Uterus (tissue), 3 donors: ENCODE measurements at regions not wholly inside any gene's neighbourhood (a gene's known extent, or its start where the extent isn't known, plus 50 kb on each side); places are given as distances from the start of the nearest gene placed in this dataset.

Experiments
- DNase-seq, 2 donors: peaks; one replicate each; pipeline ENCODE4 v3.0.0-alpha.2; 2019 to 2020
- H3K27ac ChIP-seq, 2 donors: fragments of 200-600 bp; sonication (generic); 1 replicate in 1 of 2; 2 replicates in 1 of 2; pipeline ENCODE4 v1.5.1; 2016 to 2018
- H3K27me3 ChIP-seq, 2 donors: fragments of 200-600 bp; sonication (generic); one replicate each; pipeline ENCODE4 v1.5.1; 2018 to 2019; ENCODE audit warnings: control low read depth in 1 of 2
- H3K36me3 ChIP-seq, 2 donors: fragments of 200-600 bp; sonication (generic); one replicate each; pipeline ENCODE4 v1.5.1; 2019; ENCODE audit warnings: control low read depth in 1 of 2
- H3K4me1 ChIP-seq, 2 donors: fragments of 200-600 bp; sonication (generic); one replicate each; pipeline ENCODE4 v1.5.1; 2018 to 2019; ENCODE audit warnings: control low read depth in 1 of 2
- H3K4me3 ChIP-seq, 2 donors: fragments of 200-600 bp; sonication (generic); 1 replicate in 1 of 2; 2 replicates in 1 of 2; pipeline ENCODE4 v1.5.1; 2018 to 2019; ENCODE audit warnings: mild to moderate bottlenecking in 1 of 2
- H3K9me3 ChIP-seq, 2 donors: fragments of 200-600 bp; sonication (generic); one replicate each; pipeline ENCODE4 v1.5.1; 2019; ENCODE audit warnings: control low read depth in 1 of 2
- POLR2A ChIP-seq, 2 donors: fragments of 450-650 bp; IDR thresholded peaks; one replicate each; pipeline ENCODE4 v1.6.1; 2016; ENCODE audit warnings: antibody characterized with exemption in 2 of 2, mild to moderate bottlenecking in 1 of 2, moderate library complexity in 1 of 2
- intact Hi-C: fragments of 100-400 bp; cut with DNase I; formaldehyde crosslinking; loops from one replicate; pipeline ENCODE4 v1.15.1; 2023; ENCODE audit warnings: low total_unique reads
- TF ChIP-seq, protein P1 (sequence below), 4 experiments: fragments of 200-600 bp in 2 of 4; fragments of 450-650 bp in 2 of 4; sonication (generic) in 2 of 4; IDR thresholded peaks; one replicate each; pipeline ENCODE4 v1.5.1; 2016 to 2019; ENCODE audit warnings: antibody characterized with exemption in 4 of 4, mild to moderate bottlenecking in 2 of 4, moderate library complexity in 1 of 4
- donor health status: DM: yes; HTN: yes; CAD: no.

DNA sequence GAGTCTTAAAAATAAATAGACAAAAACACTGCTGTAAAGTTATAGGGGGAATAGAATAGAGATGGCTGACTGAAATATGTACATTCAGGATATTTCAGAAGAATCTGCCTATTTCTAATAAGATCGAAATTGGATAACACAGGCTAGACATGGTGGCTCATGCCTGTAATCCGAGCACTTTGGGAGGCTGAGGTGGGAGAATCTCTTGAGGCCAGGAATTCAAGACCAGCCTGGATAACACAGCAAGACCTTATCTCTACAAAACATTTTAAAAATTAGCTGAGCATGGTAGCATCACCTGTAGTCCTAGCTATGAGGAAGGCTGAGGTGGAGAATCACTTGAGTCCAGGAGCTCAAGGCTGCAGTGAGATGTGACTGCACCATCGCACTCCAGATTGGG lies 146.6 kb upstream of the CCDC150 start:
- DNase-seq, result no peak
- H3K4me3 ChIP-seq, result no peak overlapping the region
- H3K27ac ChIP-seq, result no peak overlapping the region
- H3K36me3 ChIP-seq, result no peaks in the 10 kb centered on the region
- no peaks in the 10 kb centered on the region for H3K9me3 ChIP-seq
- no peaks in the 10 kb centered on the region for H3K4me1 ChIP-seq
- TF ChIP-seq, protein P1, sequence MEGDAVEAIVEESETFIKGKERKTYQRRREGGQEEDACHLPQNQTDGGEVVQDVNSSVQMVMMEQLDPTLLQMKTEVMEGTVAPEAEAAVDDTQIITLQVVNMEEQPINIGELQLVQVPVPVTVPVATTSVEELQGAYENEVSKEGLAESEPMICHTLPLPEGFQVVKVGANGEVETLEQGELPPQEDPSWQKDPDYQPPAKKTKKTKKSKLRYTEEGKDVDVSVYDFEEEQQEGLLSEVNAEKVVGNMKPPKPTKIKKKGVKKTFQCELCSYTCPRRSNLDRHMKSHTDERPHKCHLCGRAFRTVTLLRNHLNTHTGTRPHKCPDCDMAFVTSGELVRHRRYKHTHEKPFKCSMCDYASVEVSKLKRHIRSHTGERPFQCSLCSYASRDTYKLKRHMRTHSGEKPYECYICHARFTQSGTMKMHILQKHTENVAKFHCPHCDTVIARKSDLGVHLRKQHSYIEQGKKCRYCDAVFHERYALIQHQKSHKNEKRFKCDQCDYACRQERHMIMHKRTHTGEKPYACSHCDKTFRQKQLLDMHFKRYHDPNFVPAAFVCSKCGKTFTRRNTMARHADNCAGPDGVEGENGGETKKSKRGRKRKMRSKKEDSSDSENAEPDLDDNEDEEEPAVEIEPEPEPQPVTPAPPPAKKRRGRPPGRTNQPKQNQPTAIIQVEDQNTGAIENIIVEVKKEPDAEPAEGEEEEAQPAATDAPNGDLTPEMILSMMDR (IDR thresholded peaks at IDR 0.05), result no peak
- TF ChIP-seq POLR2A (IDR thresholded peaks at IDR 0.05), result no peak
- intact Hi-C loops, result no loop called here
- H3K27me3 ChIP-seq, result no peaks in the 10 kb centered on the region

DNA sequence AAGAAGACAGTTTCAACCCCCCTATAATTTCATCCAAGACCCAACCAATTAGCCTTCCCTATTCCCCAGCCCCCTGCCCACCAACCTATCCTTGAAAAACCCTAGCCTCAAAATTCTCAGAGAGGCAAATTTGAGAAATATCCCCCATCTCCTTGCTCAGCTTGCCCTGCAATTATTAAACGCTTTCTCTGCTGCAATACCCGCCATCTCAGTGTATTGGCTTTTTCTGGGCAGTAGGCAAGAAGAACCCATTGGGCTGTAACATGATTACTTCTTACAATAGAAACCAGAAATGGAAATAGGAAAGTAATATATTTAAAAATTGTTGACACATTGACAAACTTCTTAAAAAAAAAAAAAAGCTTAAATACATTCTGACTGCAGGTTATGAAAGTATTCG lies 140.6 kb upstream of the CCDC150 start:
- Histone ChIP-seq H3K9me3 (peaks cover 0 to 4% of the 10 kb centered on the region in 2 donors), H3K36me3 (no peaks in the 10 kb centered on the region)

DNA sequence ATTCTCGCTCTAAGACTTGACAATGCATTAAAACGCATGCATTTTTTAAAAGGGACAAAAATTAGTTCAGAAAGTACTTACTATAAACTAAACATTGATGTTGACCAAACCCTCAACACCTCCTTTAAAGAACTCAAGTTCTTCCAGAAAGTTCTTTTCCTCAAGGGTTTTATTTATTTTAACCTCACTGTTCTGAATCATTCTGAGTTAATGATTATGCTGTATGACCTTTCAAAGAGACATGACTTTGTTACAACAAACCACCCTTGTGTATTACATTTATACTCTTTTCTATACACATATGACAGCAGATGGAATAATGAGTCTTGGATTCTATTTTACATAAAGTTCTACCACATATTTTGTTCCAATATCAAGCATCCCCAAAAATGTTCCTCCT lies 139.8 kb upstream of the CCDC150 start:
- Histone ChIP-seq H3K4me3 (no peak overlapping the region), H3K27ac (no peak overlapping the region), H3K27me3 (no peaks in the 10 kb centered on the region), H3K36me3 (no peaks in the 10 kb centered on the region), H3K4me1 (no peaks in the 10 kb centered on the region), H3K9me3 (peaks cover 0 to 4% of the 10 kb centered on the region in 2 donors)
- TF ChIP-seq, protein P1 (IDR thresholded peaks at IDR 0.05), result no peak
- TF ChIP-seq POLR2A (IDR thresholded peaks at IDR 0.05), result no peak
- no peak for DNase-seq
- intact Hi-C loops, result no loop called here

More for the DNA sequence above, 140.6 kb upstream of the CCDC150 start:
- no peak for TF ChIP-seq POLR2A (IDR thresholded peaks at IDR 0.05)
- TF ChIP-seq, protein P1 (IDR thresholded peaks at IDR 0.05), result no peak
- Histone ChIP-seq H3K27me3 (no peaks in the 10 kb centered on the region), H3K4me3 (no peak overlapping the region), H3K27ac (no peak overlapping the region), H3K4me1 (no peaks in the 10 kb centered on the region)
- intact Hi-C loops, result no loop called here
- no peak for DNase-seq

DNA sequence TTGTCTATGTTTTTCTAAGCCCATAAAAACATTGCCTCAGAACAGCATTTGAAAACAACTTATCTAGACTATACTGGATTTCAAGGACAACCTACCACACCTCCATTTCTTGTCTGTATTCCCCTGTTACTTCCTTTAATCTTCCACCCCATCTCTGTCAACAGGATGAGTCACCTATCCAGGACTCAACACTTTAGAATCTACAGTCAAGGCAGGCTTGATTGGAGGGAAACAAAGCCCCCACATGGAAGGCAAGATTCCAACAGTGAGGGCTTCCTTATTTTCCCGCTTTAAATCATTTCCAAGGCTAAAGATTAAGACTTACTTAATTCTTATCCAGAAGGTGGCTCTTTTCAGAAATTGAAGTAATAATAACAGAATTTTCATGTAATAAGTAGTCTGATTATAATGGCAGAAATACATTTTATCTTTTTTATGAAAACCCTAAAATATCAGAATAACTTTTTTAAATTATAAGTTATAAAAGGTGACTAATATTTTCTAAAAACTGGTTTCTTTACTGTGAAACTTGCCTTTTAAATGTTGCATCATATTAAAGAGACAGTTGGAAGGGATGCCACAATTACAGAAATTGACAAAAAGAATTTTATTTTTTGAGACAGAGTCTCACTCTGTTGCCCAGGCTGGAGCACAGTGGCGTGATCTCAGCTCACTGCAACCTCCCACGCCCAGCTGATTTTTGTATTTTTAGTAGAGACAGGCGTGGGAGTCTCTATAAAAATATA lies 138.7 kb upstream of the CCDC150 start:
- intact Hi-C loops, result no loop called here
- H3K27ac ChIP-seq, result no peak overlapping the region
- DNase-seq, result no peak

DNA sequence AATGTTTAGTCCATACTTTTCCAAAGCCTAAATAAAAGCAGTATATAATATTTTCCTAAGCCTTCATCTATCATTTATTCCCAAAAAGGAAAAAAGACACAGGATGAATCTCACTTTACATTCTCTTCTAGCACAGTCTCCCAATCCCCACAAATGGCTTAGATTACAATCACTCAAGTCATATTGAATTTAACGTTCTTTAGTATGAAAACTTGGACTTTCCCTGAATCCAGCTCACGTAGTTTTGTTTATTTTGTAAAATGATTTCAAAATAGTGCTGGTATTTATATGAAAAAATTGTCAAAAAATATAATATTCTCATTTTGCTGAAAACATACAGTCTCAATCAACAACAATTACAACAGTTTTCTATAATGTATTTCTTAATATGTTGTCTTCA lies 137.7 kb upstream of the CCDC150 start:
- TF ChIP-seq, protein P1 (IDR thresholded peaks at IDR 0.05), result no peak
- TF ChIP-seq POLR2A (IDR thresholded peaks at IDR 0.05), result no peak

More for the DNA sequence above, 138.7 kb upstream of the CCDC150 start:
- no peak for TF ChIP-seq POLR2A (IDR thresholded peaks at IDR 0.05)
- TF ChIP-seq, protein P1 (IDR thresholded peaks at IDR 0.05), result no peak
- H3K36me3 ChIP-seq, result no peaks in the 10 kb centered on the region
- H3K4me3 ChIP-seq, result no peak overlapping the region
- H3K4me1 ChIP-seq, result no peaks in the 10 kb centered on the region
- H3K27me3 ChIP-seq, result no peaks in the 10 kb centered on the region
- peaks cover 0 to 4% of the 10 kb centered on the region in 2 donors for H3K9me3 ChIP-seq

More for the DNA sequence above, 137.7 kb upstream of the CCDC150 start:
- Histone ChIP-seq H3K36me3 (no peaks in the 10 kb centered on the region), H3K4me1 (no peaks in the 10 kb centered on the region), H3K9me3 (peaks cover 0 to 4% of the 10 kb centered on the region in 2 donors), H3K27me3 (no peaks in the 10 kb centered on the region), H3K4me3 (no peak overlapping the region), H3K27ac (no peak overlapping the region)
- intact Hi-C loops, result no loop called here
- no peak for DNase-seq
